Smooth muscle cell (in vitro differentiated cells): ENCODE measurements at regions not wholly inside any gene's neighbourhood (a gene's known extent, or its start where the extent isn't known, plus 50 kb on each side); places are given as distances from the start of the nearest gene placed in this dataset.

Source experiments
- DNase-seq: peaks from one replicate; lab custom pipeline; 2025; ENCODE audit not compliant: unreplicated experiment; lab: John Stamatoyannopoulos, UW
- H2AFZ ChIP-seq: fragments of 200-600 bp; sonication (generic); 2 replicates; pipeline ENCODE4 v1.6.0; 2016; ENCODE audit warnings: antibody characterized with exemption, low read depth, mild to moderate bottlenecking
- H3F3A ChIP-seq: fragments of 200-600 bp; sonication (generic); 2 replicates; pipeline ENCODE4 v1.6.0; 2017; ENCODE audit warnings: antibody characterized with exemption, low read depth
- H3K27ac ChIP-seq: fragments of 200-600 bp; sonication (generic); 2 replicates; pipeline ENCODE4 v1.5.1; 2016; ENCODE audit warnings: low read depth, mild to moderate bottlenecking
- H3K27me3 ChIP-seq: fragments of 200-600 bp; sonication (generic); 2 replicates; pipeline ENCODE4 v1.6.1; 2016; ENCODE audit warnings: low read depth, mild to moderate bottlenecking
- H3K36me3 ChIP-seq: fragments of 200-600 bp; sonication (generic); 2 replicates; pipeline ENCODE4 v1.5.1; 2016; ENCODE audit warnings: low read depth
- H3K4me1 ChIP-seq: fragments of 200-600 bp; sonication (generic); 2 replicates; pipeline ENCODE4 v1.5.1; 2016; ENCODE audit warnings: low read depth
- H3K4me2 ChIP-seq: fragments of 200-600 bp; sonication (generic); 2 replicates; pipeline ENCODE4 v1.6.0; 2016; ENCODE audit warnings: mild to moderate bottlenecking
- H3K4me3 ChIP-seq: fragments of 200-600 bp; sonication (generic); 2 replicates; pipeline ENCODE4 v1.5.1; 2016; ENCODE audit warnings: mild to moderate bottlenecking
- H3K79me2 ChIP-seq: fragments of 200-600 bp; sonication (generic); 2 replicates; pipeline ENCODE4 v1.6.0; 2016; ENCODE audit warnings: low read depth, mild to moderate bottlenecking
- H3K9ac ChIP-seq: fragments of 200-600 bp; sonication (generic); 2 replicates; pipeline ENCODE4 v1.6.0; 2016; ENCODE audit warnings: low read depth
- H3K9me3 ChIP-seq: fragments of 200-600 bp; sonication (generic); replicated peaks from 2 replicates; pipeline ENCODE4 v1.5.1; 2016; ENCODE audit warnings: low read depth
- H4K20me1 ChIP-seq: fragments of 200-600 bp; sonication (generic); 2 replicates; pipeline ENCODE4 v1.6.0; 2016; ENCODE audit warnings: low read depth
- WGBS: methylation state at CpG from one replicate; pipeline ENCODE4 v1.1.7; 2016; ENCODE audit warnings: low lambda C conversion rate; 5-methylcytosine and 5-hydroxymethylcytosine counted together
- TF ChIP-seq, protein P1 (sequence below): fragments of 200-600 bp; sonication (generic); IDR thresholded peaks from 2 replicates; pipeline ENCODE4 v1.5.1; 2017; ENCODE audit warnings: borderline replicate concordance, mild to moderate bottlenecking, antibody characterized with exemption; ENCODE audit not compliant: insufficient read depth, poor library complexity, severe bottlenecking

DNA sequence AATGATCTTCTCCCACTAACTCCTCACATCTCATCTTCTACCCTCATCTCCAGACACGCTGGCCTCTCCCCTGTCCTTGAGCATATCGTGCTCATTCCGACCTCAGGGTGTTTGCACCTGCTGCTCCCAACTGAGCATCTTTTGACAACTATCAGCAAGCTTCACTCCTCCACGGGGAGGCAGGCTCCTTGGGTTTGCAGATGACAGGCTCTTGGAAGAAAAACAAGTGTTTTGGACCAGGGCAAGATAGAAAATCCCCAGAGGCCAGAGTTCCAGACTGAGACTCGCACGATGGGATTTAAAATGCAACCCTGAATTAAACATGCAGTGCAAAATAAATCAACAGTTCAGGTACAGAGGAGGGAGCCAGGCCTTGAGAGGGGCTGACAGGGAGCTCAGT is 246.7 kb downstream of the PTPRU start:
- Histone ChIP-seq H3K27me3 (peaks cover 40% of the 10 kb centered on the region), H3K4me2 (no peak overlapping the region), H4K20me1 (no peaks in the 10 kb centered on the region), H3K4me1 (peaks cover 3% of the 10 kb centered on the region), H3K9me3 (no peaks in the 10 kb centered on the region), H3K9ac (no peak overlapping the region), H3K36me3 (no peaks in the 10 kb centered on the region), H3K4me3 (no peak overlapping the region), H3F3A (no peaks in the 10 kb centered on the region), H3K79me2 (no peaks in the 10 kb centered on the region), H2AFZ (no peak overlapping the region), H3K27ac (no peak overlapping the region)
- TF ChIP-seq, protein P1, sequence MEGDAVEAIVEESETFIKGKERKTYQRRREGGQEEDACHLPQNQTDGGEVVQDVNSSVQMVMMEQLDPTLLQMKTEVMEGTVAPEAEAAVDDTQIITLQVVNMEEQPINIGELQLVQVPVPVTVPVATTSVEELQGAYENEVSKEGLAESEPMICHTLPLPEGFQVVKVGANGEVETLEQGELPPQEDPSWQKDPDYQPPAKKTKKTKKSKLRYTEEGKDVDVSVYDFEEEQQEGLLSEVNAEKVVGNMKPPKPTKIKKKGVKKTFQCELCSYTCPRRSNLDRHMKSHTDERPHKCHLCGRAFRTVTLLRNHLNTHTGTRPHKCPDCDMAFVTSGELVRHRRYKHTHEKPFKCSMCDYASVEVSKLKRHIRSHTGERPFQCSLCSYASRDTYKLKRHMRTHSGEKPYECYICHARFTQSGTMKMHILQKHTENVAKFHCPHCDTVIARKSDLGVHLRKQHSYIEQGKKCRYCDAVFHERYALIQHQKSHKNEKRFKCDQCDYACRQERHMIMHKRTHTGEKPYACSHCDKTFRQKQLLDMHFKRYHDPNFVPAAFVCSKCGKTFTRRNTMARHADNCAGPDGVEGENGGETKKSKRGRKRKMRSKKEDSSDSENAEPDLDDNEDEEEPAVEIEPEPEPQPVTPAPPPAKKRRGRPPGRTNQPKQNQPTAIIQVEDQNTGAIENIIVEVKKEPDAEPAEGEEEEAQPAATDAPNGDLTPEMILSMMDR: no peak
- WGBS: 69% methylated on average over 6 of the region's 6 CpGs
- DNase-seq: no peak

DNA sequence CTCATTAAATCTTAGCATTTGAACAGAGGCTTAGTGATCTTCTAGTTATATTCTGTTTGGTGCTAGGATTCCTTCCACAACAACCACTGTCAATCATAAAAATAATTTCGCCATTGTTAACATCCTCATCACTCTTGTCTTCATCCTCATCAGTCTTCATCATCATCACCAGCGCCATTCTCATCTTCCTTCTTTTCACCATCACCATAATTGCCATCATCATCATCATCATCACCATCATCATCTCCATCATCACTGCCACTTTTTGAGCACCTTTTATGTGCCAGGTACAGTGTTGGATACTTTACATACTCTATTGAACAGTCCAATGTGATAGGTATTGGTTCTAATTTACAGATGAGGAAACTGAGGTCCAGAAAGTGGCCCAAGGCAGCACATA is 245.7 kb downstream of the PTPRU start:
- Histone ChIP-seq H3K27ac (no peak overlapping the region), H3K9ac (no peak overlapping the region), H3K9me3 (no peaks in the 10 kb centered on the region), H3K4me1 (peaks cover 3% of the 10 kb centered on the region), H3K27me3 (peaks cover 43% of the 10 kb centered on the region), H2AFZ (no peak overlapping the region), H3K4me2 (no peak overlapping the region), H3K4me3 (no peak overlapping the region), H3F3A (no peaks in the 10 kb centered on the region), H3K36me3 (no peaks in the 10 kb centered on the region), H4K20me1 (no peaks in the 10 kb centered on the region), H3K79me2 (no peaks in the 10 kb centered on the region)
- no peak for DNase-seq
- TF ChIP-seq, protein P1: no peak
- WGBS: 84% methylated on average over 2 of the region's 2 CpGs

DNA sequence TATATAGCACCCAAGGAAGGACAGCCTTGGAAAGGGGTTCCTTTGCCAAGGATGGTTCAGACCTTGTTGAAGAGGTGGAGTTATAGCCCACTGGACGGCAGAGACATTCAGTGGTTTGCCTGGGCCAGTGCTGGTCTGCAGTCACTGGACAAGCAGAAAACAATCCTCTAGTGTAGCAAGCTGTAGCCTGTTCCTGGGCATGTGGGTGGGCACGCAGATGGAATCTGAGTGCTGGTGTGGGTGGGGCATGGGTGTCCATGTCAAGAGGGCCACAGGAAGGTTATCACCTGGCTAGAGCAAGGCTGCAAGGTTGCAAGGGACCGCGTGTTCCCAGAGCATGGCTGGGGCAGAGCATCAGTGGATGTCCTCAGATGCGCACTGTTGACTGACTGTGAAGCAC is 244.7 kb downstream of the PTPRU start:
- Histone ChIP-seq H3K36me3 (no peaks in the 10 kb centered on the region), H3K79me2 (no peaks in the 10 kb centered on the region), H4K20me1 (no peaks in the 10 kb centered on the region), H2AFZ (no peak overlapping the region), H3K27ac (no peak overlapping the region), H3K4me3 (no peak overlapping the region), H3K4me2 (no peak overlapping the region), H3K9me3 (no peaks in the 10 kb centered on the region), H3F3A (no peaks in the 10 kb centered on the region), H3K4me1 (peaks cover 3% of the 10 kb centered on the region), H3K9ac (no peak overlapping the region), H3K27me3 (peaks cover 48% of the 10 kb centered on the region)
- DNase-seq: no peak
- WGBS: 76% methylated on average over 5 of the region's 5 CpGs
- TF ChIP-seq, protein P1: no peak

DNA sequence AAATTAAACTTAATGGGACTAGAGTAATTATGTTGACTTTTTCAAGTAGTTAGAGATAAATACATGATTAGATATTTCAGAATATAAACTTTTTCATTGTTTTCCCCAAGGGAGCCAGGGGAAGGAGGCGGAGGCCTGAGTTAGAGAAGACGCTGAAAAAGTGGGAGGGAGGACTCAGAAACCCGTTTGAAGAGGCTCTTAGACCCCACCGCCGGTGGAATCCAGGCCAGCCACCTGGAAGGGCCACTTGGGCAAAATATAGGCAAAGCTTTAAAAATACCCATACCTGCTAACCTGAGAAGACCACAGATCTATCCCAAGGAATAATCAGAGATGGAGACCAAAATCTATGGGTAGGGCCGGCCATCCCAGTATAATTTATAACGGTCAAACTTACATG is 242.6 kb downstream of the PTPRU start:
- peaks cover 3% of the 10 kb centered on the region for H3K4me1 ChIP-seq
- no peaks in the 10 kb centered on the region for H3K36me3 ChIP-seq
- no peaks in the 10 kb centered on the region for H4K20me1 ChIP-seq
- TF ChIP-seq, protein P1: no peak
- 49% methylated on average over 7 of the region's 7 CpGs for WGBS
- no peak overlapping the region for H3K27ac ChIP-seq
- H2AFZ ChIP-seq: no peak overlapping the region
- no peaks in the 10 kb centered on the region for H3K9me3 ChIP-seq
- no peak for DNase-seq
- H3K4me3 ChIP-seq: no peak overlapping the region
- no peaks in the 10 kb centered on the region for H3F3A ChIP-seq
- H3K79me2 ChIP-seq: no peaks in the 10 kb centered on the region
- peaks cover 47% of the 10 kb centered on the region for H3K27me3 ChIP-seq
- H3K9ac ChIP-seq: no peak overlapping the region
- no peak overlapping the region for H3K4me2 ChIP-seq
